GM19324 (cell line): ENCODE measurements at regions not wholly inside any gene's neighbourhood (a gene's known extent, or its start where the extent isn't known, plus 50 kb on each side); places are given as distances from the start of the nearest gene placed in this dataset.

Source experiments
- ATAC-seq: cut with Tn5 transposase; IDR thresholded peaks from one replicate; pipeline ENCODE4 v1.9.1; 2021; ENCODE audit warnings: mild to moderate bottlenecking, moderate library complexity; ENCODE audit not compliant: unreplicated experiment, low FRiP score

DNA sequence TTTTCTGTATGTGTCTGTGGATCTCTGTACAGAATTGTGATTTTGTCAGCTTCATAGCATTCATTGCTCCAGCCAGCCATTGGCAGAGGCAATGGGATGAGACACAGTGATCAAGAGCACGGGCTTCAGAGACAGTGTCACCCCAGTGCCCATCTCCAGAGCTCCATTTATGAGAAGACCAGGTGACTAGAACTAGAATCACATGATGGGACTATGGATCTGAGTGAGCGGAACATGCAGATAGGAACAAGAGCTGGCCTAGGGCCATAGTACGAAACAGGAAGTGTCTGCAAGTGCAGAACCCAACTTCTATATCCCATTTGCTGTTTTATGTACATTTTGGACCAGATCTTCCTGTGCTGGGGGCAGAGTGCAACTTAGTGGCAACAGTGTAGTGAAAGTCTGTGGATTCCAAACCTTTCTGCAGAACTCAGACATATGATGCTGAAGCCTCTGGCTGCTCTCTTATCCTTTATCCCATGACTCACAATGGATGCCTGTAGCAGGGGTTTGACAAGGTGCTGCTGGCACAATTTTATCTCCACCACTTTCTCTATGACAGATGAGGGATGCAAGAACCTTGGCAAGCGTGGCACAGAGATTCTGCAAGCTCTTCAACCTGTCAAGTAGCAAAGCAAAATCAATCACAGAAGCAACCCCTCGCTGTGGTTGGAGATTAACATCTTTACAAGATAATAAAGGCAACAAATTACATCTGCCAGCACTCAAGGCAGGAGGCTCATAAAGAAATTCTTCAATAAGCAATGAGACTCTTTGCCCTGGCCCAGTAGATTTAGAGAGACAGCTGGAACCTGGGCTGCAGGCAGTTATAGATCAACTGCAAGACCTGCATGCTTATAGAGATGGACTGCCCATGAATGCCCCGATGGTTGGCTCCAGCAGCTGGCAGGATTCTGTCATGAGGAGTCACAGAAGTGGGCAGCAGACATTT lies 681.3 kb downstream of the TNS3 start:
- ATAC-seq, result no peak

DNA sequence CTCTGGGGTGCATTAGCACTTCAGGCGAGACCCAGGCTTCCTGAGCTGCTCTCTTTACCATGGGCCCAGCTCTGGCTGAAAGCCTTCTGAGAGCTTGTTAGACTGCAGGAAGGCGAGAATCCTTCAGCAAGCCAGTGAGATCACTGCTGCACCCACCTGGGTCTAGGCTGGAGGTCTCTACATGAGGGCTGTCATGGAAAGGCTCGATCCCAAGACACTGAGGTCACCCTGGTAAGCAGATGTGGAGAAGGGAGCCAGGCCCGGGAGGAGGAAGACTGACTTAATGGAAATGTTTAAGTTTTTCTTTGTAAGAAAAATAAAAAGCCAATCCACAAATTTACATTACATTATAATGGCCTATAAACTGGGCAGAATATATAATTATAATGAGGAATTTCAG lies 684.5 kb downstream of the TNS3 start:
- no peak for ATAC-seq

DNA sequence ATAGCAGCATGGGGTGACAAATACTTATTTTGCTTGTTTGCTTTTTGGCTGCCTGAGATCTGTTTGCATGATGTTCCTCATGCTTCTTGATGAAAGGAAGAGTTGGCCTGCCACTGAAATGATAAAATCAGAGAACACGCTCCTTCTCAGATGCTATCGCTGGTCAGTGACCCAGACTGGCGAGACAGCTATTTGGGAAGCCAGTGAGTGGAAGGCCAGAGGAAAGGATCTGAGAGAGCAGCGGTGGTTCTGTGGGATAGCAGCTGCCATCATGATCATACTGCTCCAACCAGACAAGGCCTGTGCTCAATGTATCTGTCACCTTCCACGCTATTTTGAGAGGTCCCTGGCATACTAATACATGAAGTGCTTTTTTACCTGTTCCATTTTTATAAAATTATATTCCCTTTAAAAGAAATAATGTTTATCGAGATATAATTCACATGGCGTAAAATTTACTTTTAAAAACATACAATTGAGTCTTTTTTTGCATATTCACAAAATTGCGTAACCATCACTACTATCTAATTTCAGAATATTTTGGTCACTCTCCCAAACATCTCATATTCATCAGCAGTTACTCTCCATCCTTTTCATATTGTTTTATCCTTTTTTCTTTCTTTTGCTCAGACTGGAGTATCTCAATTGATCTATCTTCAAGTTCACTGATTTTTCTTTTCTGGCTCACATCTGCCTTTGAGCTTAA lies 695.1 kb downstream of the TNS3 start:
- no peak for ATAC-seq

DNA sequence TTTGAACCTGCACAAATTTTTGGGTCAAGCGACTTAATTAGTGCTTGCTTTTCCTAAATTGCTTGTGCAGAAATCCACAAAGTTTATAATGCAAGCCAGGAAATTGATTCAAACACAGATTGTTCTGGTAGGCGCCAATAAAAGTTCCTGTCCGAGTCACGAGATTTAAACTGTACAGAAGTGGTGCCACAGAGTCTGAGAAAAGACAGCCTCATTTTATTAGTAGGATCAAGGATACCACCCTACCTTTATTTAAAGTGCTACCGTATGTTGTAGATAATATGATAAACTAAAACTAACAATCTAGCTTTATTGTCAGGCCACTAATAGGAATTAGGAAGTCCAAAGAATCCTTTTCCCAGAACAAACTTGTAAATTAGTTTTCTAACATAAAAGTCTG lies 696.7 kb downstream of the TNS3 start:
- no peak for ATAC-seq

DNA sequence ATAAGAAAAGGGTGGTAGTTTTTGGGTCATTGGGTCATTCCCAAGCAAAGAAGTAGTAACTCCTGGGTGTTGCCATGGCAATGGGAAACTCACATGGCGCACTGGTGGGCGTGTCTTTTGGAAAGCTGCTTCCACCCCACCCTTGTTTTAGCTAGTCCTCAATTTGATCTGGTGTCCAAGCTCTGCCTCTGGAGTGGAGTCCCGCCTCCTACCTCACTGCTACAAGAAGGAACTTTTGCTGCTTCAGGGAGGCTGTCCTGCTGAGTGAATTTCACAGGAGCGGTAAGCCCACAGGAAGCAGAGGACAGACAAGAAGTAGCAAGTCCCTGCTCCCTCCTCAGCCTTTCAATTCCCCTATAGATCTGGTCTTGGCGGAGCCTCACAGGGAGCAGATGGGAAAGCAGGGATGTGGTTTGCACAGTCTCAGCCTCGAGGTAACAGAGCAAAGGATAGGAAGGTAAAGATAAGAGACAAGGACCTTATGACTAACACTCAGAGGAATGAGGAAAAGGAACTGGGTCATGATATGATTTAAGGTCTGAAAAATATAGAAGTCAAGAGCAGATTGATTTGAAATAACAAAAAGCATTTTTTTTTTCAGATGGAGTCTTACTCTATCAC lies 700.3 kb downstream of the TNS3 start:
- ATAC-seq, result no peak

DNA sequence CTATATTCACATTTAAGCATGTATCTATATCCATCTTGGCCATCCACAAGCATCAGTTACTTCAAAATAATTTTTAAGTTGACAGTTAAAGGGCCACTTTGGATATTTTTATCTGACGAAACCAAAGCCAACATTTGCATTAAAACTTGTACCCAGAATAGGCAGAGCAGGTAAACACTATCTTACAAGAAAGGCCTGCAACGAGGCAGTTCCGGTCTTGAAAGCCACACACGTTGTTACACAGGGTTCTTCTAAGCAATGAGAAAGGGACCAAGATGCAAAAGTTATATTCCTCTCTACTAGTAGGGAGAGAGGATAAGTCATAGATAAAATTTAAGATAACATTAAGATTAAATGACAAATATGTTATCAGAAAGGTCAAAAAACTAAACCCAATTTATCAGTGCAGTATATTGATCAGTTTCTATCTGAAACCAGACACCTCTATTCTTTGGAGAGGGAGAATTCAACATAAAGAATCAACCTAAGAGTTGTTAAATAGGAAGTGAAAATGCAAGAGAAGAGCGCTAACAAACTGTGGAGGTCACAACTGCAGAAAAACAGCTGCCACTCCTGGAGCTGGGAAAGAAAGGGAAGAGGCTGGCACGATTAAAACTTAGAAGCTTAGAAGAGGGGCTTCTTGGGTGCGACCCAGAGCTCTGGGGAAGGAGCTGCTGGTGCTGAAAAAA lies 701.3 kb downstream of the TNS3 start:
- ATAC-seq, result peak; percentile 70

DNA sequence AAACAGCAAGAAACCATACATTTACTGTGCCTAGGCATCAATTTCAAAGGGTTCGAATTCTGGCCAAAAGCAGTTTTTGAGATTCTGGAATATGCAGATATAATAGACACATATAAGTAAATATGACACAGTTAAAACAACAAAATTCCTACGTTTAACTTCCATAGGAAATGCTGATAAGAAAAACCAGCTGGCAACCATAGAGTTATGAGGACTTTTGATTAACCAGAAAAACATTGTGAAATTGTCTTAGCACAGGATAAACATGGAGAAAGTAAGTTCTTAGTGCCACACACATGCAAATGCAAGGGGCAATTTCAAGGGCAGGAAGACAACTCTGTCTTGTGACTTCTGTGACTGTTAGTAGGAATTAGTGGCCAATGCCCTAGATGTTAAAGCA lies 702.1 kb downstream of the TNS3 start:
- ATAC-seq, result no peak

DNA sequence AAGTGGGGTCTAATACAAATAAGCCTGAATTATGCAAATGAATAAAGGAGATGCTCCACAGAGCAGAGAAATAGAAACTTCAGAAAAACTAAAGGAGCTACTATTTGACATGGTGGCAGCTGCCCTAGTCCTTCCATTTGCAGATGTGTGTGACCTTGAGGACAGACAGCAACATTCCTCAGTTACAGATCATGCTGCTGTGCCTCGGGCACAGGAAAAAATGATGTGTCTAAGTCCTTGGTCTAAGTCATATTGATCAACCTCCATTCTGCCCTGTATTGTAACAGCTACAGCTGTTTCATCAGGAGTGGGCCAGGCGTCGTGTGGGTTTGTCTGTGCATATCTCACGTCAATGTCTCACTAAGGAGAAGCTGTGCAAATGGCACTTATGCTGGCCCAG lies 710.4 kb downstream of the TNS3 start:
- ATAC-seq, result no peak

DNA sequence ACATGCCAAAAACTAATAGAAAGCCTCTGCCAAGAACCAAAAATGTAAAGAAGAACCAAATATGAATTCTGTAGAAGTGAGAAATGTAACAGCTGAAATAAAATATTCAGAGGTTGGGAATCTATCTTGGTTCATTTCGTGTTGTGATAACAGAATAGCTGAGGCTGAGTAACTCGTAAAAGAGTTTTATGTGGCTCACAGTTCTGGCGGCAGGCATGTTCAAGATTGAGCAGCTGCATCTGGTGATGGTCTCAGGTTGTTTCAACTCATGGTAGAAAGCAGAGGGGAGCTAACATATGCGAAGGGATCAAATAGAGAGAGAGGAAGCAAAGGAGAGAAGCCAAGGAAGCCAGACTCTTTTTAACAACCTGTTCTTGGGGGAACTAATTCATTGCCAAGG lies 717.2 kb downstream of the TNS3 start:
- no peak for ATAC-seq

DNA sequence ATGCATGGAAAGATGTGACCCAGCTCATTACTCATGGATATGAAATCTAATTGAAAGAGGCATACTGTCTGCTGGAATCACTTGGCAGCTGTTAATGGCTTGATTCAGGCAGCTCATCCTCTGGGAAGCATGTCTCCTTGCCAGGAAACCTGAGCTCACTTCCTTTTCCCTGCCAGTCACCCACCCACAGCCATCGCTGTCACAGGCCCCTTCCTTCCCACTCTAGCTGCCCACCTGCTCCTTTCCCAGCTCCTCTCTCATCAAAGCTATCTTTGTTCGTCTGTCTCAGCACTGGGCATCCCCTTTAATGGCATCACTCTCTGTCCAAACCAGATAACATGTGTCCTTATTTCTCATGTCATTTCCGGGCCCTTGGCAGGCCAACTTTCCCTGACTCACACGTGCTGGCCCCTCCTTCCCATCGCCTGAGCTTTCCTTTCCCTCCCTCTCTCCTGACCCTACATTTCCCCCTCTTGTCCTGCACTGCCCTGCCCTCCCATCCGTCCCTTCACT lies 721.9 kb downstream of the TNS3 start:
- ATAC-seq, result no peak

DNA sequence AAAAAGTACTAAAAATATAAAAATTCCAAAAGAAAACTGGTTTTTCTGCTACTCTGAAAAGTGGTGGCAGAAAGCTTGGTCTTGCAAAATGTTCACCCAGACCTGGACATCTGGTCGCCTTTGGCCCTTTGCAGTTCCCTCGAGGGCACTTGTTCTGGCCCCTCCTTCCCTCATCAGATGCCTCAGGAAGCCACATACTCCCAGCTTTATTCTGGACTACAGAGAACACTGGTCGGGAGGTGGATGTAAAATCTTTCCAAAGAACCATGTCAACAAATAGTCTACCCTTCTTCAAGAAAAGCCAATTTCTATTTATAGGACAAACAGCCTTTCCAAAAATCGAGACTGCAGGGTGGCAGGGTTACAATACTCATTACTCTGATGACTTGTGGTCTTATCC lies 726.1 kb downstream of the TNS3 start:
- no peak for ATAC-seq

DNA sequence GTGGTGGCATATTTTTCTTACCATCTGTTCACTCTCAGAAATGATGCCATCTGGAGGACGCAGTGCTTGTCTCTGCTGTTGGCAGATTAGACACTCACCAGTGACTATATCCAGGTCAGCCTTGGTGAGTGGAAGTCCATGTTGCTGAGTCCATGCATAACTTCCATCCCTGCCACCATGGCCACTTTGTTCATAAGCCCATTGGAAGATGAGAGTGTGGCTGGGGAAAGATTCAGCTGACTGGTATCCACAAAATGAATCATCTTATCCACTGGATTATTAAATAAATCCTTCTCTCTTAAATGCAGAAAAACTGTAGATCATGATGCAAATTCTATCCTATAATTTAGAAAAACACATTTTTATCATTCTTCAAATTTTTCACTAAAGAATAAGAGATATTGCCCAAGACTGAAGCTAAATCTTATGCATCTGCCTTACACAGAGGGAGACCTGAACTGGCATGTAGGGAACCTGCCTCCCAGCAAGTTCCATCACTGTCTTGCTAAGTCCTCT lies 726.9 kb downstream of the TNS3 start:
- ATAC-seq, result no peak

DNA sequence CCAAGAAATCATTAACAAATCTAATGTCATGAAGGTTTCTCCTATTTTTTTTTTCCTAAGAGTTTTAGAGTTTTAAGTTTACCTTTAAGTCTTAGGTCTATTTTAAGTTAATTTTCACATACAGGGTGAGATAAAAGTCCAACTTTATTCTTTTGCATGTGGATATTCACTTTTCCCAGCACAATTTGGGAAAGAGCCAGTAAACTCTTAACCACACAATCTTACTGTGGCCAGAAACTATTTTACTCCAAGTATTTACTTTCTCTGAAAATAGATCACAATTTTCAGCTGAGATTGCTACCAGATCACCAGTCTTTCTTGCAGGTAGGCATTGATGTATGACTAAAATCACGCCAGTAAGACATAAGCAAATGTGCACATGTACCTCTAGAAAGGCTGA lies 728.5 kb downstream of the TNS3 start:
- ATAC-seq, result no peak

DNA sequence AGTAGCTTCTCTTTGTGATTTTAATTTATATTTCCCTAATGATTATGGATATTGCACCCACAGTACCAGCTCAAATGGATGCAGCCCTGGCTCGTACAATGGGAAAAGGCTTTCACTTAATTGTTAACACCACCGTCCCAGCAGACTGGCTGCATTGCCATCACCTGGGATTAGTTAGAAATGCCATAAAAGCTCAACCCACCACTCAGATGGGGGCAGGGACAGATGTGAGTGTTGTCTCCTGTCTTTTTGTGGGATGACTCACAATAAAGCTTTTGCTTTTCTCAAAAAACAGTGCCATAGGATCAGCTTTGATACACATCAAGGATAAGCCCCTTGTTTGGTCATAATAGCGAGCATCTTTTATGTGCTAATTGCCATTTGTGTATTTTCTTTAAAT lies 729.1 kb downstream of the TNS3 start:
- ATAC-seq, result no peak

DNA sequence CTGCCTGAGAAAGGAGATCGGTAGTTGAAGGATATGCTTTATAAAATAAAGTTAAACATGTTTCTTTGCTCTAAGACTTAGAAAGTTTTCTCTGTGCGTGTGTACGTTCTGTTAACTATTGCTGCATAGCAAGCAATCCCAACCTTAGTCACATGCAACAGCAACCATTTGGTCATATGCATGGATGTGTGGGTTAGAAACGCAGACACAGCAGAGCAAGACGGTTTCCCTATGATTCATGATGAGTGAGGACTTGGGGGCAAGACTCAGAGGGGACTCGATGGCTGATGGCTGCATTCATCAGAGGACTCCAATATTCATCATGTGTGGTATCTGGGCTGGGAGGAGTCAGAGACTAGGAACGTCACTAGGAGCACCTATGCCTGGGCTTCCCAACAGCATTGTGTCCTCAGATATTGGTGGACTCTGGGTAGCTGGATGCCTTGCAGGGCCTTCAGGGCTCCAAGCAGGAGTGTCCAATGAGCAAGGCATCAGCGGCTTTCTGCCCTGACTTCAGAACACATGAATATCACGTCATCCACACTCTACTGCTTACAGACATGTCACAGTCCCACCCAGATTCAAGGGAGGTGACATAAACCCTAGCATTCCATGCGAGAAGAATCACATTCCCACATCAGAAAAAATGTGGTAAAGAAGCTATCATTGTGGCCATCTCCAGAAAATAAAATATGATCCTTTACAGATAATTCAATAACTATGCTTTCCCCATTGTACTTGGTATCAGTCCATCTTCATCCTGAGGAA lies 731.2 kb downstream of the TNS3 start:
- ATAC-seq, result no peak

DNA sequence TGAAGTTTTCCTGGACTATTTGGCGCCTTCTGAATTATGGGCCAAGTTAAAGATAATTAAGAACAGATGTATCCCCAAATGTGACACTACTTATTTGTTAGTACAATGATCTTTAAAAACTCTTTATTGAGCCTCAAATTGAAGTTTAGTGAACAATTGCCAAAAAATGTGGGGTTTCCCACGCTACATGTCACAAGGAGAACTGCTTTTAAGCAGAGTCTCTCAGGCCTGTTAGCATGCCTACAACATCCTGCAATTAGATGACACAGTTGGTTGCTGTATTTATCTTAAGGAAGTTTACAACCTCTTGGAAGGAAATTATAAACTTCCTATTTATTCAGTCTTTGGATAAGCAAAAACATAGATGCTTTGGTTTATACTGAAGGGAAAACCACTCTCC lies 733.0 kb downstream of the TNS3 start:
- ATAC-seq, result no peak

DNA sequence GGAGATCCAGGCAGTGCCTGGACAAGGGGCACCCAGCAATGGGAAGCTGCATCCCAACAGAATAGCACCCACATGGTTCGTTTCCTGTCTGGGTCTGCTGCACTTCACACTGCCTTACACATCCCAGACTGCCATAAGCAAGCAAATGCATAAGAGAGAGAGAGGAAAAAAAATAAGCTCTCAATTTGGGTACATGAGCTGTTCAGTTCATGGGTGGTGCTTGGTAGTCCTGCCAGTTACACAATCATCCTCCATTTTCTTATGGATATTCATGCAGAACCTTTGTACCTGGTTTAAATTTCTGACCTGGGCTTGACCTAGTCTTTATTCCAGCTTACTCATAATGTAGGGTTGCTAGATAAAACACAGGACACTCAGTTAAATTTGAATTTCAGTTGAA lies 733.6 kb downstream of the TNS3 start:
- ATAC-seq, result no peak

DNA sequence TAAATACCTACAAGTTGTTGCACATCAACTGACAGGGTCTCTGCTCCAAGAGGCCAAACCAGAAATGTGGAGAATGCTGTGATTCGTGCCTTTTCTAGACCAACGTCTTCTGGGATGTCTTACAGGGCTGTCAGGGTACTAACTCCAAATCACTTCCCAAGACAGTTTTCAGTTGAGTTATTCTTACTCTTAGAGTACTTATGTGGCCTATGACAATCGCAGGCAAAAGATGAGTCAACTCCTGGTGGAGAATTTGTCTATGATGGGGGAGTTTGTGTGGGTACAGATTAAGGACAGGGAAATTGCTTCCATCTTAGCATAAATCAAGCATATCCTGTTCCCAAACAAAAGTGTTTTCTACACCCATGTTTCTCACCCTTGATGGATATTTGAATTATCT lies 734.8 kb downstream of the TNS3 start:
- no peak for ATAC-seq

DNA sequence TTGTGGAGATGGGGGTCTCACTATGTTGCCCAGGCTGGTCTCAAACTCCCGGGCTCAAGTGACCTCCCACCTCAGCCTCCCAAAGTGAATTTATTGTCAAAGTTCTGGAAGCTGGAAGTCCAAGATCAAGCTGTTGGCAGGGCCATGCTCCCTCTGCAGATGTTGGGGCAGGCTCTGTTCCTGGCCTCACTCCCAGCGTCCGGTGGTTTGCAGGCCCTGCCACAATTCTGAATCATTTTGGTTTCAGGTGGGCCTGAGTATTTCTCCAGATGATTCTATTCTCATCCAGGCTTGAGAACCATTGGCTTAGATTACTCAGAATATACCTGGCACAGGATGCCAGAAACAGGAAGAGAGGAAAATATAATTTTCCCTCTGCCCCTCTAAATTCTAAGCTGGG lies 737.4 kb downstream of the TNS3 start:
- ATAC-seq, result no peak

DNA sequence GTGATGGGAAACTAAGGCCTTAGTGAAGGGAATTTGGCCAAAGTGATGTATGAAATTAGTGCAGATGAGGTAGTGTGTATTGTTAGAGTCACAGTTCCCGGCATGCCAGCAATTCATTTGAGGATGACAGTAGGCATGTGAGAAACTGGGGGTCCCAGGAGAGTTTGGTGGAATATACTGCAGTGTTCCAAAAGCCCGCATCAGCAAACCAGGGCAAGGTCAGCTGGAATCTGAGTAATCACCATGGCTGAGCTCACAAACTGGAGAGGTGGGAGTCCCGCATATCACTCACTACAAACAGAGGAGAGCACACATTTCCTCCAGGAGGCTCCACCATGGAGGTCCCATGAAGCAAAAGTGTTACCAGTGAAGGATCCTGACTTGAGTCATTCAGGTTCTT lies 740.7 kb downstream of the TNS3 start:
- no peak for ATAC-seq
